ENCODE measurements at regions not wholly inside any gene's neighbourhood (a gene's known extent, or its start where the extent isn't known, plus 50 kb on each side); places are given as distances from the start of the nearest gene placed in this dataset.

DNA sequence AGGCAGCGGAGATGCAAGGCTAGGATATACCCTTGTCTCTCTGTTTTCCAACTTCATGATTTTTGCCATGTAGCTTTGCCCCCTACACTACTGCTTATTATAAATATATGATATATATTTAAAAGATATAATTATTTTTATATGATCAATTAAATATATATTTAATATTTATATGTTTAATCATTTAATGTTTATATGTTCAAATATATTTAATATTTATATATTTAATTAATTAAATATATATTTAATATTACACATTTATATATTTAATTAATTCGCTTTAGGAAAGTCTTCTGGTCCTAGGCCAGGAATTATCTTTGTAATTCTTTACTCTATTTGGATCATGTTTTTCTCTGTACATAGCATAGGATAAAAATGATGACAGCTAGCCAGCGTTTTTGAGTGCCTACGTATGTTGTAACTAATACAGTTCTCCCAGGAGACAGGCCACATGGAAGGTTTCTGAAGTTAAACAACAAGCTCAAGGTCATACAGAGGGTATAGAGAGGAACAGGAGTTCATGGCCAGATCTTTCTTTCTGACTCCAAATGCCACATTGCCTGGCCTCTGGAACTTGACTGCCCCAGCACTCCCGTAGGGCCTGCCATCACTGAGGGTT, 192.5 kb downstream of the KCNA5 start:
- Mint-ChIP-seq H3K27ac (no peak overlapping the region), H3K4me3 (no peak overlapping the region), H3K27me3 (peaks cover 13% of the 10 kb centered on the region), H3K4me1 (ENCODE audit: low read depth) (no peaks in the 10 kb centered on the region), H3K36me3 (ENCODE audit: low read depth) (no peaks in the 10 kb centered on the region), H3K9me3 (no peaks in the 10 kb centered on the region)
- Histone ChIP-seq H3K27ac (ENCODE audit: low read depth in 1 of 2, low read length in 2 of 2) (no peak overlapping the region), H3K27me3 (ENCODE audit: control insufficient read depth in 1 of 2, insufficient read depth in 2 of 2, low read length in 2 of 2) (peaks cover 0 to 7% of the 10 kb centered on the region in 2 experiments), H3K9me3 (ENCODE audit: control insufficient read depth in 1 of 2, insufficient read depth in 1 of 2, low read length in 2 of 2) (peaks cover 0 to 19% of the 10 kb centered on the region in 2 experiments), H3K36me3 (ENCODE audit: insufficient read depth, low read length) (no peaks in the 10 kb centered on the region), H3K4me3 (ENCODE audit: low read length) (no peak overlapping the region), H3K4me1 (ENCODE audit: insufficient read depth, low read length) (no peaks in the 10 kb centered on the region)
- no peak for TF ChIP-seq CTCF (IDR thresholded peaks at IDR 0.05)
- no peak for DNase-seq
- intact Hi-C loops (cut with DNase I, micrococcal nuclease) = no loop called here
- ChIA-PET CTCF (no interaction called here), POLR2A (no interaction called here)
- ATAC-seq (ENCODE audit: poor library complexity) = no peak

DNA sequence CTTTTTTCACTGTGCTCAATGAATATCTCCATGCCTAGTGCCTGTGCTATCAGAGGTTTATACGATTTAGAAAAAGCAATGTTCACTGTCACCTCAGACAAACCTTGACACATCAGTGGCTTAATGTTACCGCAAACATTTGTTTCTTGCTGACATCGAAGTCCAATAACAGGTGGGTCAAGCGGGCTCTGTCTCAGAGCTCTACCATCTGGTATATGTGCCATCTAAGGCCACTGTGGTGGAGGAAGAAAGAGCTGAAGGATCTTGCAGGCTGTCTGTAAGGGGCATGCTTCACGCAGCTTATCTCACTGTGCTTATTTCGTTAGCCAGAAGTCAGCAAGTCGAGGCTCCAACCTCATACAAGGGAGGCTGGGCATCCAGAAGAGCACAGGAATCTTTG, 189.5 kb upstream of the NTF3 start:
- no peaks in the 10 kb centered on the region for H3K9me3 Mint-ChIP-seq
- Histone ChIP-seq H3K36me3 (ENCODE audit: insufficient read depth, low read length) (no peaks in the 10 kb centered on the region), H3K27me3 (ENCODE audit: control insufficient read depth in 1 of 2, insufficient read depth in 2 of 2, low read length in 2 of 2) (peaks cover 0 to 2% of the 10 kb centered on the region in 2 experiments), H3K4me1 (ENCODE audit: insufficient read depth, low read length) (no peaks in the 10 kb centered on the region), H3K27ac (ENCODE audit: low read depth in 1 of 2, low read length in 2 of 2) (no peak overlapping the region), H3K4me3 (ENCODE audit: low read length) (no peak overlapping the region), H3K9me3 (ENCODE audit: control insufficient read depth in 1 of 2, insufficient read depth in 1 of 2, low read length in 2 of 2) (no peaks in the 10 kb centered on the region)
- no peaks in the 10 kb centered on the region for H3K4me1 Mint-ChIP-seq (ENCODE audit: low read depth)
- ATAC-seq (ENCODE audit: poor library complexity) (no peak), DNase-seq (no peak)
- H3K27me3 Mint-ChIP-seq = no peaks in the 10 kb centered on the region
- no peak for TF ChIP-seq CTCF (IDR thresholded peaks at IDR 0.05)
- H3K36me3 Mint-ChIP-seq (ENCODE audit: low read depth) = no peaks in the 10 kb centered on the region
- H3K4me3 Mint-ChIP-seq = no peak overlapping the region
- intact Hi-C loops (cut with DNase I, micrococcal nuclease) = no loop called here
- POLR2A ChIA-PET = no interaction called here
- no peak overlapping the region for H3K27ac Mint-ChIP-seq
- CTCF ChIA-PET = no interaction called here

GRCh38 chr12:5243014-5243413, 188.9 kb upstream of the NTF3 start:
- no peak for ATAC-seq (ENCODE audit: poor library complexity)
- intact Hi-C loops (cut with DNase I, micrococcal nuclease) = no loop called here
- H3K9me3 Mint-ChIP-seq = no peaks in the 10 kb centered on the region

More at GRCh38 chr12:5243014-5243413, 188.9 kb upstream of the NTF3 start:
- no peak overlapping the region for H3K27ac ChIP-seq (ENCODE audit: low read depth in 1 of 2, low read length in 2 of 2)
- no peaks in the 10 kb centered on the region for H3K9me3 ChIP-seq (ENCODE audit: control insufficient read depth in 1 of 2, insufficient read depth in 1 of 2, low read length in 2 of 2)
- no peak for DNase-seq
- ChIA-PET POLR2A (no interaction called here), CTCF (no interaction called here)
- H3K36me3 ChIP-seq (ENCODE audit: insufficient read depth, low read length) = no peaks in the 10 kb centered on the region
- no peak overlapping the region for H3K27ac Mint-ChIP-seq
- no peak for TF ChIP-seq CTCF (IDR thresholded peaks at IDR 0.05)
- H3K4me1 ChIP-seq (ENCODE audit: insufficient read depth, low read length) = no peaks in the 10 kb centered on the region
- H3K27me3 ChIP-seq (ENCODE audit: control insufficient read depth in 1 of 2, insufficient read depth in 2 of 2, low read length in 2 of 2) = peaks cover 0 to 2% of the 10 kb centered on the region in 2 experiments
- H3K27me3 Mint-ChIP-seq = no peaks in the 10 kb centered on the region
- no peaks in the 10 kb centered on the region for H3K4me1 Mint-ChIP-seq (ENCODE audit: low read depth)
- no peak overlapping the region for H3K4me3 ChIP-seq (ENCODE audit: low read length)
- H3K36me3 Mint-ChIP-seq (ENCODE audit: low read depth) = no peaks in the 10 kb centered on the region
- H3K4me3 Mint-ChIP-seq = no peak overlapping the region

Measured in CD4-positive, alpha-beta T cell (primary cell).